Endodermal cell (in vitro differentiated cells): ENCODE measurements at regions not wholly inside any gene's neighbourhood (a gene's known extent, or its start where the extent isn't known, plus 50 kb on each side); places are given as distances from the start of the nearest gene placed in this dataset.

Source experiments
- DNase-seq: peaks from one replicate; pipeline ENCODE4 v3.0.0-alpha.2; 2017
- H3K27ac ChIP-seq: 2 replicates; pipeline ENCODE4 v1.5.1; 2013; ENCODE audit warnings: mild to moderate bottlenecking, low read depth, low read length, moderate library complexity
- H3K27me3 ChIP-seq: 2 replicates; pipeline ENCODE4 v1.6.1; 2013; ENCODE audit warnings: mild to moderate bottlenecking, low read length, moderate library complexity; ENCODE audit not compliant: insufficient read depth, control insufficient read depth, poor library complexity, severe bottlenecking
- H3K36me3 ChIP-seq: 2 replicates; pipeline ENCODE4 v1.7.0; 2013; ENCODE audit warnings: mild to moderate bottlenecking, low read length, moderate library complexity; ENCODE audit not compliant: control insufficient read depth, insufficient read depth
- H3K4me1 ChIP-seq: one replicate; pipeline ENCODE4 v1.7.0; 2013; ENCODE audit warnings: low read length; ENCODE audit not compliant: control insufficient read depth, insufficient read depth
- H3K4me3 ChIP-seq: 2 replicates; pipeline ENCODE4 v1.5.1; 2013; ENCODE audit warnings: mild to moderate bottlenecking, low read length, moderate library complexity
- H3K9ac ChIP-seq: 2 replicates; pipeline ENCODE4 v1.6.1; 2013; ENCODE audit warnings: mild to moderate bottlenecking, low read length, moderate library complexity; ENCODE audit not compliant: poor library complexity, severe bottlenecking; ENCODE audit errors: extremely low read depth
- H3K9me3 ChIP-seq: 2 replicates; pipeline ENCODE4 v1.6.1; 2013; ENCODE audit warnings: mild to moderate bottlenecking, low read length, moderate library complexity; ENCODE audit not compliant: control insufficient read depth
- H3K27ac Mint-ChIP-seq: 2 replicates; pipeline ENCODE4 v1.8.0; 2020; ENCODE audit warnings: mixed read lengths
- H3K27me3 Mint-ChIP-seq: 2 replicates; pipeline ENCODE4 v1.8.0; 2021; ENCODE audit warnings: mild to moderate bottlenecking, mixed read lengths; ENCODE audit not compliant: insufficient read depth
- H3K36me3 Mint-ChIP-seq: 2 replicates; pipeline ENCODE4 v1.8.0; 2020; ENCODE audit warnings: low read depth, mixed read lengths
- H3K4me1 Mint-ChIP-seq: 2 replicates; pipeline ENCODE4 v1.8.0; 2020; ENCODE audit warnings: mixed read lengths
- H3K4me3 Mint-ChIP-seq: 2 replicates; pipeline ENCODE4 v1.8.0; 2020; ENCODE audit warnings: mild to moderate bottlenecking, moderate library complexity, mixed read lengths
- H3K9me3 Mint-ChIP-seq: 2 replicates; pipeline ENCODE4 v1.8.0; 2020; ENCODE audit warnings: mild to moderate bottlenecking, mixed read lengths
- CTCF ChIP-seq: fragments of 200-600 bp; sonication (generic); conservative IDR thresholded peaks from 2 replicates; pipeline ENCODE4 v1.5.0; 2021; ENCODE audit warnings: antibody characterized with exemption, mild to moderate bottlenecking
- WGBS, 2 experiments: methylation state at CpG; one replicate each; pipeline versions ENCODE4 v1.1.5 to v1.1.7; 2013; ENCODE audit warnings: missing lambda C conversion rate in 2 of 2, mixed read lengths in 1 of 2; ENCODE audit not compliant: insufficient coverage in 1 of 2, insufficient read length in 1 of 2; 5-methylcytosine and 5-hydroxymethylcytosine counted together

- H3K27ac ChIP-seq = no peak overlapping the region
- Mint-ChIP-seq H3K4me3 (peak overlapping the region; percentile 38), H3K36me3 (no peaks in the 10 kb centered on the region), H3K27me3 (peaks cover 48% of the 10 kb centered on the region), H3K4me1 (peaks cover 14% of the 10 kb centered on the region), H3K9me3 (no peaks in the 10 kb centered on the region), H3K27ac (no peak overlapping the region)
- peaks cover 26% of the 10 kb centered on the region for H3K27me3 ChIP-seq
- no peaks in the 10 kb centered on the region for H3K9me3 ChIP-seq
- no peaks in the 10 kb centered on the region for H3K36me3 ChIP-seq
- no peak for TF ChIP-seq CTCF
- WGBS, 2 experiments = 24 to 35% methylated on average over 15 to 25 of the region's 26 CpGs
- peak overlapping the region; percentile 33 for H3K4me3 ChIP-seq
- DNase-seq = peak; percentile 87
- no peak overlapping the region for H3K9ac ChIP-seq
- peaks cover 12% of the 10 kb centered on the region for H3K4me1 ChIP-seq
These were observed 311.3 kb downstream of the UACA start for GRCh38 chr15:70451821-70452653.

- no peaks in the 10 kb centered on the region for H3K9me3 ChIP-seq
- no peak for TF ChIP-seq CTCF
- Mint-ChIP-seq H3K9me3 (no peaks in the 10 kb centered on the region), H3K27ac (no peak overlapping the region), H3K36me3 (no peaks in the 10 kb centered on the region), H3K4me3 (no peak overlapping the region), H3K27me3 (peaks cover 53% of the 10 kb centered on the region), H3K4me1 (peaks cover 14% of the 10 kb centered on the region)
- H3K4me3 ChIP-seq = no peak overlapping the region
- peaks cover 31% of the 10 kb centered on the region for H3K27me3 ChIP-seq
- no peak overlapping the region for H3K9ac ChIP-seq
- no peak for DNase-seq
- peaks cover 12% of the 10 kb centered on the region for H3K4me1 ChIP-seq
- no peaks in the 10 kb centered on the region for H3K36me3 ChIP-seq
- no peak overlapping the region for H3K27ac ChIP-seq
- 89 to 100% methylated on average over 2 to 3 of the region's 3 CpGs for WGBS, 2 experiments
These were observed 313.3 kb downstream of the UACA start for GRCh38 chr15:70450142-70450443.

- H3K4me3 Mint-ChIP-seq = no peak overlapping the region
- Histone ChIP-seq H3K4me1 (peaks cover 12% of the 10 kb centered on the region), H3K36me3 (no peaks in the 10 kb centered on the region), H3K9ac (no peak overlapping the region), H3K27me3 (peaks cover 36% of the 10 kb centered on the region), H3K9me3 (no peaks in the 10 kb centered on the region), H3K4me3 (no peak overlapping the region), H3K27ac (no peak overlapping the region)
- peaks cover 14% of the 10 kb centered on the region for H3K4me1 Mint-ChIP-seq
- no peaks in the 10 kb centered on the region for H3K9me3 Mint-ChIP-seq
- H3K36me3 Mint-ChIP-seq = no peaks in the 10 kb centered on the region
- H3K27ac Mint-ChIP-seq = no peak overlapping the region
- TF ChIP-seq CTCF = no peak
- H3K27me3 Mint-ChIP-seq = peaks cover 55% of the 10 kb centered on the region
- 96 to 100% methylated on average over 1 of the region's 1 CpG for WGBS, 2 experiments
- DNase-seq = no peak
These were observed 313.8 kb downstream of the UACA start for GRCh38 chr15:70449311-70450141.
